Heart left ventricle (tissue), 13 donors: ENCODE measurements at regions not wholly inside any gene's neighbourhood (a gene's known extent, or its start where the extent isn't known, plus 50 kb on each side); places are given as distances from the start of the nearest gene placed in this dataset.

ENCODE experiments used
- POLR2A ChIP-seq, 2 donors: fragments of 450-650 bp; IDR thresholded peaks; one replicate each; pipeline ENCODE4 v1.6.1; 2017; ENCODE audit warnings: antibody characterized with exemption in 2 of 2, mild to moderate bottlenecking in 2 of 2, moderate library complexity in 2 of 2
- TF ChIP-seq, protein P1 (sequence below), 12 donors: fragments of 200-600 bp; sonication (generic) in 4 of 12; IDR thresholded peaks; one replicate each; pipeline versions ENCODE4 v1.5.0 to v1.8.0; 2018 to 2022; ENCODE audit warnings: antibody characterized with exemption in 12 of 12, mild to moderate bottlenecking in 5 of 12
- donor health status: ischemic (EF 13 %, LVEDD 7.1; RV severe dilation, severe dysfunction).
- donor health status: DM: no; HTN: yes; CAD: no.
- donor health status: DM: no; HTN: no; CAD: no.
- donor health status: ischemic (EF 25% LVEDD 6.9; RV normal size, moderate dysfunction).
- donor health status: ischemic (EF 25% LVEDD 5.7; RV mildly dilated, moderate dysfunction).
- donor health status: ischemic (EF 35%, LVEDD 5.7; RV mildly dilated, moderate dysfunction).
- donor health status: nonischemic (EF 11% LVEDD 7.7; RV severe dilation, severe dysfunction).
- donor health status: DM: yes; HTN: yes; CAD: no.
- donor health status: PGD.
- donor health status: ischemic (EF 29% LVEDD 5.4; RV normal size, mild dysfunction).
- donor health status: nonischemic (EF 23%, LVEDD 6.1; RV moderate dilation, normal function).

DNA sequence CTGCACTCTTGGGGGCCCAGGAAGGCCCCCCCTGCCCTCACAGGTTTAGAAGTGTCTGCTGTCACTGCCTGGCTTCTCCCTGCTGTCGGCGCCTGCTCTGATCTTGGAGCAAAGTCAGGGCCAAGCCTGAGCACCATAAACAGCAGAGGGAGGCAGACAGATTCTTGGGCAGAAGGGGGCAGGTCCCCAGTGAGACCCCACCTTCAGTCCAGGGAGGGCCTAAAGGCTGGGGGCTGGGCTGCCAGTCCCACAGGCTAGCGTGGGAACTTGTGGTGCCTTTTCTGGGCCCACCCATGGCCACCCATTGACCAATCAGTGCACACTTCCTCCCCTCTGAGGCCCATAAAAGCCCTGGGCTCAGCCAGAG lies 124.0 kb downstream of the OLFM1 start:
- TF ChIP-seq, protein P1, sequence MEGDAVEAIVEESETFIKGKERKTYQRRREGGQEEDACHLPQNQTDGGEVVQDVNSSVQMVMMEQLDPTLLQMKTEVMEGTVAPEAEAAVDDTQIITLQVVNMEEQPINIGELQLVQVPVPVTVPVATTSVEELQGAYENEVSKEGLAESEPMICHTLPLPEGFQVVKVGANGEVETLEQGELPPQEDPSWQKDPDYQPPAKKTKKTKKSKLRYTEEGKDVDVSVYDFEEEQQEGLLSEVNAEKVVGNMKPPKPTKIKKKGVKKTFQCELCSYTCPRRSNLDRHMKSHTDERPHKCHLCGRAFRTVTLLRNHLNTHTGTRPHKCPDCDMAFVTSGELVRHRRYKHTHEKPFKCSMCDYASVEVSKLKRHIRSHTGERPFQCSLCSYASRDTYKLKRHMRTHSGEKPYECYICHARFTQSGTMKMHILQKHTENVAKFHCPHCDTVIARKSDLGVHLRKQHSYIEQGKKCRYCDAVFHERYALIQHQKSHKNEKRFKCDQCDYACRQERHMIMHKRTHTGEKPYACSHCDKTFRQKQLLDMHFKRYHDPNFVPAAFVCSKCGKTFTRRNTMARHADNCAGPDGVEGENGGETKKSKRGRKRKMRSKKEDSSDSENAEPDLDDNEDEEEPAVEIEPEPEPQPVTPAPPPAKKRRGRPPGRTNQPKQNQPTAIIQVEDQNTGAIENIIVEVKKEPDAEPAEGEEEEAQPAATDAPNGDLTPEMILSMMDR (IDR thresholded peaks at IDR 0.05): no peak
- TF ChIP-seq POLR2A (IDR thresholded peaks at IDR 0.05): no peak
